HEK293 (cell line): ENCODE measurements at regions not wholly inside any gene's neighbourhood (a gene's known extent, or its start where the extent isn't known, plus 50 kb on each side); places are given as distances from the start of the nearest gene placed in this dataset.

Experiments
- CTCF ChIA-PET: fragments of 350-600 bp; formaldehyde crosslinking; extraction: SDS; loops from one replicate; lab custom pipeline; 2021; ENCODE audit warnings: antibody characterized with exemption; lab: Yijun Ruan, JAX
- POLR2A ChIA-PET: fragments of 300-600 bp; formaldehyde crosslinking; extraction: SDS; loops from one replicate; lab custom pipeline; 2020; ENCODE audit warnings: antibody characterized with exemption, inconsistent platforms; lab: Yijun Ruan, JAX
- H3K27ac ChIP-seq: fragments of 200-500 bp; sonication (Bioruptor generic); 2 replicates; pipeline ENCODE4 v1.5.1; 2014; ENCODE audit warnings: low read depth, low read length, control low read depth, inconsistent platforms; ENCODE audit errors: extremely low read depth
- H3K36me3 ChIP-seq, 2 experiments: fragments of 200-500 bp in 1 of 2; sonication (Bioruptor generic) in 1 of 2; 1 replicate in 1 of 2; 2 replicates in 1 of 2; pipeline ENCODE4 v1.5.1; 2014 to 2017; ENCODE audit warnings: inconsistent platforms in 2 of 2, low read length in 2 of 2; ENCODE audit not compliant: control insufficient read depth in 2 of 2, insufficient read depth in 1 of 2
- H3K4me1 ChIP-seq: fragments of 200-500 bp; sonication (Bioruptor generic); 2 replicates; pipeline ENCODE4 v1.5.1; 2014; ENCODE audit warnings: mild to moderate bottlenecking, low read length, inconsistent platforms; ENCODE audit not compliant: control insufficient read depth, insufficient read depth
- H3K4me3 ChIP-seq: 2 replicates; pipeline ENCODE4 v1.5.1; 2011; ENCODE audit warnings: low read depth, mild to moderate bottlenecking, control low read depth, low read length, moderate library complexity
- H3K9me3 ChIP-seq: fragments of 200-500 bp; sonication (Bioruptor generic); 2 replicates; pipeline ENCODE4 v1.5.1; 2014; ENCODE audit warnings: low read depth, low read length, inconsistent platforms; ENCODE audit not compliant: control insufficient read depth, insufficient read depth
- KLF1 ChIP-seq: fragments of 450-650 bp; formaldehyde crosslinking; IDR thresholded peaks from 2 replicates; pipeline ENCODE4 v1.5.1; 2016; ENCODE audit warnings: missing biosample characterization, missing genetic modification characterization
- KLF9 ChIP-seq: fragments of 450-650 bp; formaldehyde crosslinking; IDR thresholded peaks from 2 replicates; pipeline ENCODE4 v1.5.1; 2016; ENCODE audit warnings: missing biosample characterization, missing genetic modification characterization, low read depth
- OVOL3 ChIP-seq: fragments of 450-650 bp; formaldehyde crosslinking; IDR thresholded peaks from 2 replicates; pipeline ENCODE4 v1.5.1; 2016; ENCODE audit warnings: missing biosample characterization, missing genetic modification characterization
- PATZ1 ChIP-seq: fragments of 450-650 bp; formaldehyde crosslinking; IDR thresholded peaks from 2 replicates; pipeline ENCODE4 v1.5.1; 2016; ENCODE audit warnings: missing biosample characterization, missing genetic modification characterization
- PRDM10 ChIP-seq: fragments of 450-650 bp; formaldehyde crosslinking; IDR thresholded peaks from 2 replicates; pipeline ENCODE4 v1.5.1; 2016; ENCODE audit warnings: missing biosample characterization, missing genetic modification characterization
- SETDB1 ChIP-seq: IDR thresholded peaks from one replicate; pipeline ENCODE4 v1.6.1; 2017; ENCODE audit warnings: mild to moderate bottlenecking, low read length, moderate library complexity, mixed read lengths; ENCODE audit not compliant: insufficient read length
- SP7 ChIP-seq: fragments of 450-650 bp; formaldehyde crosslinking; IDR thresholded peaks from 2 replicates; pipeline ENCODE4 v1.5.1; 2016; ENCODE audit warnings: missing biosample characterization, missing genetic modification characterization
- ZBTB48 ChIP-seq: fragments of 450-650 bp; formaldehyde crosslinking; IDR thresholded peaks from 2 replicates; pipeline ENCODE4 v1.5.1; 2016; ENCODE audit warnings: missing biosample characterization, missing genetic modification characterization
- ZBTB7A ChIP-seq: fragments of 450-650 bp; formaldehyde crosslinking; IDR thresholded peaks from 2 replicates; pipeline ENCODE4 v1.5.1; 2016; ENCODE audit warnings: low read depth, missing biosample characterization, missing genetic modification characterization
- ZFHX2 ChIP-seq: fragments of 450-650 bp; formaldehyde crosslinking; conservative IDR thresholded peaks from 2 replicates; pipeline ENCODE4 v1.5.1; 2016; ENCODE audit warnings: missing biosample characterization, missing genetic modification characterization
- ZNF223 ChIP-seq: fragments of 450-650 bp; formaldehyde crosslinking; IDR thresholded peaks from 2 replicates; pipeline ENCODE4 v1.5.1; 2016; ENCODE audit warnings: missing biosample characterization, missing genetic modification characterization
- ZNF24 ChIP-seq: fragments of 450-650 bp; formaldehyde crosslinking; IDR thresholded peaks from 2 replicates; pipeline ENCODE4 v1.5.1; 2016; ENCODE audit warnings: missing biosample characterization, missing genetic modification characterization
- ZNF354C ChIP-seq: fragments of 450-650 bp; formaldehyde crosslinking; IDR thresholded peaks from 2 replicates; pipeline ENCODE4 v1.5.1; 2016; ENCODE audit warnings: missing biosample characterization, missing genetic modification characterization, low read depth, borderline replicate concordance
- ZNF37A ChIP-seq: fragments of 450-650 bp; IDR thresholded peaks from 2 replicates; pipeline ENCODE4 v1.5.1; 2018; ENCODE audit warnings: missing biosample characterization, missing genetic modification characterization
- ZNF398 ChIP-seq: fragments of 450-650 bp; formaldehyde crosslinking; IDR thresholded peaks from 2 replicates; pipeline ENCODE4 v1.5.1; 2017; ENCODE audit warnings: missing biosample characterization, missing genetic modification characterization
- ZNF416 ChIP-seq: fragments of 450-650 bp; formaldehyde crosslinking; IDR thresholded peaks from 2 replicates; pipeline ENCODE4 v1.5.1; 2016; ENCODE audit warnings: missing biosample characterization, missing genetic modification characterization
- ZNF433 ChIP-seq: fragments of 450-650 bp; formaldehyde crosslinking; IDR thresholded peaks from 2 replicates; pipeline ENCODE4 v1.5.1; 2016; ENCODE audit warnings: missing biosample characterization, missing genetic modification characterization, low read depth
- ZNF501 ChIP-seq: fragments of 450-650 bp; formaldehyde crosslinking; IDR thresholded peaks from 2 replicates; pipeline ENCODE4 v1.5.1; 2016; ENCODE audit warnings: missing biosample characterization, missing genetic modification characterization
- ZNF645 ChIP-seq: fragments of 450-650 bp; formaldehyde crosslinking; IDR thresholded peaks from 2 replicates; pipeline ENCODE4; 2016; ENCODE audit warnings: missing biosample characterization, missing genetic modification characterization
- ZNF660 ChIP-seq: fragments of 450-650 bp; IDR thresholded peaks from 2 replicates; pipeline ENCODE4 v1.5.1; 2018; ENCODE audit warnings: missing biosample characterization, mild to moderate bottlenecking, missing genetic modification characterization
- ZNF670 ChIP-seq: fragments of 450-650 bp; formaldehyde crosslinking; IDR thresholded peaks from 2 replicates; pipeline ENCODE4 v1.5.1; 2016; ENCODE audit warnings: missing biosample characterization, missing genetic modification characterization, low read depth
- ZSCAN16 ChIP-seq: fragments of 450-650 bp; formaldehyde crosslinking; IDR thresholded peaks from 2 replicates; pipeline ENCODE4 v1.5.1; 2016; ENCODE audit warnings: missing biosample characterization, missing genetic modification characterization
- TF ChIP-seq, protein P1 (sequence below): fragments of 450-650 bp; formaldehyde crosslinking; IDR thresholded peaks from 2 replicates; pipeline ENCODE4 v1.5.1; 2016; ENCODE audit warnings: missing biosample characterization, missing genetic modification characterization
- TF ChIP-seq, protein P2 (sequence below): fragments of 450-650 bp; formaldehyde crosslinking; IDR thresholded peaks from 2 replicates; pipeline ENCODE4 v1.5.1; 2016; ENCODE audit warnings: missing biosample characterization, missing genetic modification characterization

GRCh38 chr10:90443342-90443741 lies 414.5 kb downstream of the HTR7 start (continued):
- TF ChIP-seq PRDM10 (tag by site-specific recombination) (no peak), ZNF645 (no peak), SETDB1 (peak; percentile 76), OVOL3 (no peak)

GRCh38 chr10:90447831-90448230 lies 410.0 kb downstream of the HTR7 start:
- POLR2A ChIA-PET, result no interaction called here
- Histone ChIP-seq H3K4me1 (peaks cover 18% of the 10 kb centered on the region), H3K27ac (no peak overlapping the region), H3K4me3 (no peak overlapping the region), H3K36me3 (no peaks in the 10 kb centered on the region), H3K9me3 (no peaks in the 10 kb centered on the region)
- TF ChIP-seq, protein P1, sequence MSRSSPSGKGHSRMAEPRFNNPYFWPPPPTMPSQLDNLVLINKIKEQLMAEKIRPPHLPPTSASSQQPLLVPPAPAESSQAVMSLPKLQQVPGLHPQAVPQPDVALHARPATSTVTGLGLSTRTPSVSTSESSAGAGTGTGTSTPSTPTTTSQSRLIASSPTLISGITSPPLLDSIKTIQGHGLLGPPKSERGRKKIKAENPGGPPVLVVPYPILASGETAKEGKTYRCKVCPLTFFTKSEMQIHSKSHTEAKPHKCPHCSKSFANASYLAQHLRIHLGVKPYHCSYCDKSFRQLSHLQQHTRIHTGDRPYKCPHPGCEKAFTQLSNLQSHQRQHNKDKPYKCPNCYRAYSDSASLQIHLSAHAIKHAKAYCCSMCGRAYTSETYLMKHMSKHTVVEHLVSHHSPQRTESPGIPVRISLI, result no peak
- TF ChIP-seq ZNF416 (tag by site-specific recombination), result no peak
- no peak for TF ChIP-seq KLF1
- TF ChIP-seq ZSCAN16 (tag by site-specific recombination), result no peak
- no peak for TF ChIP-seq ZNF37A (tag by site-specific recombination)
- TF ChIP-seq ZBTB7A, result no peak
- no peak for TF ChIP-seq ZFHX2 (tag by site-specific recombination)
- no peak for TF ChIP-seq SETDB1
- TF ChIP-seq ZNF24, result no peak
- TF ChIP-seq KLF9 (tag by site-specific recombination), result no peak
- no peak for TF ChIP-seq ZNF501 (tag by site-specific recombination)
- no peak for TF ChIP-seq ZNF660
- TF ChIP-seq OVOL3, result no peak
- no peak for TF ChIP-seq ZBTB48 (tag by site-specific recombination)
- TF ChIP-seq ZNF670 (tag by site-specific recombination), result no peak
- CTCF ChIA-PET, result no interaction called here

- peaks cover 18% of the 10 kb centered on the region for H3K4me1 ChIP-seq
- H3K4me3 ChIP-seq, result no peak overlapping the region
- H3K9me3 ChIP-seq, result no peaks in the 10 kb centered on the region
- H3K27ac ChIP-seq, result no peak overlapping the region
- H3K36me3 ChIP-seq, result no peaks in the 10 kb centered on the region
- POLR2A ChIA-PET, result no interaction called here
- CTCF ChIA-PET, result no interaction called here
- TF ChIP-seq ZNF354C, result no peak
- TF ChIP-seq SP7 (tag by site-specific recombination), result no peak
- no peak for TF ChIP-seq SETDB1
- no peak for TF ChIP-seq ZNF223 (tag by site-specific recombination)
- no peak for TF ChIP-seq ZNF433
- TF ChIP-seq PATZ1 (tag by site-specific recombination), result no peak
- TF ChIP-seq ZNF398 (tag by site-specific recombination), result no peak
- TF ChIP-seq, protein P2, sequence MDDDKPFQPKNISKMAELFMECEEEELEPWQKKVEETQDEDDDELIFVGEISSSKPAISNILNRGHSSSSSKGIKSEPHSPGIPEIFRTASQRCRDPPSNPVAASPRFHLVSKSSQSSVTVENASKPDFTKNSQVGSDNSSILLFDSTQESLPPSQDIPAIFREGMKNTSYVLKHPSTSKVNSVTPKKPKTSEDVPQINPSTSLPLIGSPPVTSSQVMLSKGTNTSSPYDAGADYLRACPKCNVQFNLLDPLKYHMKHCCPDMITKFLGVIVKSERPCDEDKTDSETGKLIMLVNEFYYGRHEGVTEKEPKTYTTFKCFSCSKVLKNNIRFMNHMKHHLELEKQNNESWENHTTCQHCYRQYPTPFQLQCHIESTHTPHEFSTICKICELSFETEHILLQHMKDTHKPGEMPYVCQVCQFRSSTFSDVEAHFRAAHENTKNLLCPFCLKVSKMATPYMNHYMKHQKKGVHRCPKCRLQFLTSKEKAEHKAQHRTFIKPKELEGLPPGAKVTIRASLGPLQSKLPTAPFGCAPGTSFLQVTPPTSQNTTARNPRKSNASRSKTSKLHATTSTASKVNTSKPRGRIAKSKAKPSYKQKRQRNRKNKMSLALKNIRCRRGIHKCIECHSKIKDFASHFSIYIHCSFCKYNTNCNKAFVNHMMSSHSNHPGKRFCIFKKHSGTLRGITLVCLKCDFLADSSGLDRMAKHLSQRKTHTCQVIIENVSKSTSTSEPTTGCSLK (tag by site-specific recombination), result no peak
These were observed 407.0 kb downstream of the HTR7 start for GRCh38 chr10:90450797-90451196.
